Activated naive CD8-positive, alpha-beta T cell treated with anti-CD3 and anti-CD28 coated beads, Interleukin-2, amount 50 U/mL, for 24 hours (primary cell): ENCODE measurements at regions not wholly inside any gene's neighbourhood (a gene's known extent, or its start where the extent isn't known, plus 50 kb on each side); places are given as distances from the start of the nearest gene placed in this dataset.

ENCODE experiments used
- ATAC-seq: fragments of 150-1000 bp; cut with Tn5 transposase; one replicate; pipeline ENCODE4 v1.10.0; 2021
- DNase-seq: peaks from one replicate; pipeline ENCODE4 v3.0.0; 2021
- H3K27ac Mint-ChIP-seq: one replicate; pipeline ENCODE4 v1.8.0; 2021; ENCODE audit warnings: mild to moderate bottlenecking, mixed read lengths
- H3K27me3 Mint-ChIP-seq: one replicate; pipeline ENCODE4 v1.8.0; 2021; ENCODE audit warnings: mixed read lengths
- H3K36me3 Mint-ChIP-seq: one replicate; pipeline ENCODE4 v1.8.0; 2021; ENCODE audit warnings: low read depth, mixed read lengths
- H3K4me1 Mint-ChIP-seq: one replicate; pipeline ENCODE4 v1.8.0; 2021; ENCODE audit warnings: mixed read lengths
- H3K4me3 Mint-ChIP-seq: one replicate; pipeline ENCODE4 v1.8.0; 2021; ENCODE audit warnings: mild to moderate bottlenecking, moderate library complexity, mixed read lengths
- H3K9me3 Mint-ChIP-seq: one replicate; pipeline ENCODE4 v1.8.0; 2021; ENCODE audit warnings: mixed read lengths

DNA sequence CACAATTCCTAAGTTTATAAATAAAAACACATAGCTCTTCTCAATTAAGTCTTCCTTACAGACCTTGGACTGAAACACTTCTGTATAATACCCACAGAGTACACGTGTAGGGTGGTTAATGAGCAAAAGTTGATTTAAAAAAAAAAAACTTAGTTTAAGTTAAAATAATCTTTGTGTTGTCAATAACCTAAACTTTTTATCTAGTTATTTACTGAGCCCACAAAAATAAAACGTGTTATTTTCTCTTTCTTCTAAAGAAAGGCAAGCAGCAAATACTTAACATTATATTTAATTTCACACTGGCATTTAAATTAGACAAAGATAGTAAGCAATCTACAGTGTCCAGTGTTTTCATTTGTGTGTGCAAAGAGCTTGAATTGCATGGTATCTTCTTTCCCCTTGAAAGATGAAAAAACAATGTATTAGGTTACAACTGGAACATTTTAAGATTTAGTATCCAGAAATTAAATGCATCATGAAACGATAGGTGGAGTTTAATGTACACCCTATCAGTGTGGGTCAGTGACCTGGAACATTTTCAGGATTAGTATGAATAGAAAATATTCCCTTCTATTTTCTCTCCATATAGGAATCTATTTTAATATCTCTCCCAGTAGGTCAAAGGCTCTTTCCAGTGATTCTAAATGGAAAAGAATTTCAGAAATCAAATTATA is 1014.8 kb downstream of the NR2F1-AS1 start:
- no peak overlapping the region for H3K27ac Mint-ChIP-seq
- H3K27me3 Mint-ChIP-seq = no peaks in the 10 kb centered on the region
- no peaks in the 10 kb centered on the region for H3K4me1 Mint-ChIP-seq
- DNase-seq (no peak), ATAC-seq (no peak)
- no peaks in the 10 kb centered on the region for H3K36me3 Mint-ChIP-seq
- H3K4me3 Mint-ChIP-seq = no peak overlapping the region
- no peaks in the 10 kb centered on the region for H3K9me3 Mint-ChIP-seq

- no peak for ATAC-seq
- Mint-ChIP-seq H3K27ac (no peak overlapping the region), H3K27me3 (no peaks in the 10 kb centered on the region), H3K9me3 (no peaks in the 10 kb centered on the region), H3K36me3 (no peaks in the 10 kb centered on the region), H3K4me3 (no peak overlapping the region), H3K4me1 (no peaks in the 10 kb centered on the region)
- DNase-seq = no peak
Observed at GRCh38 chr5:92565673-92566072, 1015.3 kb downstream of the NR2F1-AS1 start.

DNA sequence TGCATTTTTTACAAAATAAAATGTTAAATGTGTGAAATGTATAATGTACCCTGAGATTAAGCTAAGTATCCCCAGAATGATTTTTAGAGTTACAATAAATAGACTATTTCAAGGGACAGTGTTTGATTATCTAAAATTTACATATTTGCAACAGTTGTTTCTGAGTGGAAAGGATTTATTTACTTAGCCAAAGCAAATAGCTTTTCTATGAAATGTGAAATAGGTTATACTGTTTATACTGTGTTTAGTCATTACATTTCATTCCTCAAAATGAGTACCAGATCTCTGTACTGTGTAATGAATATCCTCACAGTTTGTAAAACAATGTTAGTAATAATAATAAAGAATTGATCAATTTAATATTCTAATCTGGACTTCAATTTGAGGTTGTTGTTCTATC is 1019.0 kb downstream of the NR2F1-AS1 start:
- no peaks in the 10 kb centered on the region for H3K4me1 Mint-ChIP-seq
- ATAC-seq (no peak), DNase-seq (no peak)
- H3K27ac Mint-ChIP-seq = no peak overlapping the region
- H3K4me3 Mint-ChIP-seq = no peak overlapping the region
- H3K36me3 Mint-ChIP-seq = no peaks in the 10 kb centered on the region
- H3K9me3 Mint-ChIP-seq = no peaks in the 10 kb centered on the region
- H3K27me3 Mint-ChIP-seq = no peaks in the 10 kb centered on the region

- no peaks in the 10 kb centered on the region for H3K36me3 Mint-ChIP-seq
- no peak for ATAC-seq
Observed at GRCh38 chr5:92561411-92561959, 1019.5 kb downstream of the NR2F1-AS1 start.

DNA sequence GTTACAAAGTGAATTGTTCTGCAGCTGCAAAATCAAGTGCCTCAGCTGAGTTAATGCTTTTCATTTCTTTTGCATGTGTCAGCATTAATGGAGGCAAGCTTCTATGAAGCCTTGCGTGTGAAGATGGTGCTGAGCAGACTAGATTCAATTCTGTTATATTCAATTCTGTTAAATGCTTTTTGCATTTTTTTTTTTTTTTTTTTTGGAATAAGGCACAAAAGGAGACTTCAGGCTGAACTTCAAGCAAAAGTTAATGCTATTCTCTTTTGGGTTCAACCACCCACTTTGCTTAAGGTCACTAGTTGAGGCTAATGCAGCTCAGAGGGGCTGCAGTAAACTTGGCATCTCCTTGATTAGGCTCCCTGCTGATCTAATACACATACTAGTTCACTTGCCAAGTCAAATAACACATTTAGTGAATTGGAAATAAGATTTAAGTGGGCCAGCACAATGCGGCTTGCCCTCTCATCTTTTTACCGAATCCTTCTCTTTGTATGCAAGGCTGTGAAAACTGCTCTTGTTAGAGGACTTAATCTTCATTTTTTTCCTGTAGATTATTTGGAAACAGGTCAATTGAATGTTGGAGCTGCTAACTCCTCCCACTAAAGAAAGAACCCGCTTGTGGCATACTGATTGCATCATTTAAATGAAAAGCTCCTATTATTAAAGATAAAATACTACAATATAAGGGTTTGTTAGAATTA is 1020.2 kb downstream of the NR2F1-AS1 start:
- DNase-seq = no peak
- H3K4me1 Mint-ChIP-seq = no peaks in the 10 kb centered on the region
- no peak overlapping the region for H3K27ac Mint-ChIP-seq
- no peaks in the 10 kb centered on the region for H3K36me3 Mint-ChIP-seq
- ATAC-seq = no peak
- no peaks in the 10 kb centered on the region for H3K27me3 Mint-ChIP-seq
- no peak overlapping the region for H3K4me3 Mint-ChIP-seq
- peaks cover 6% of the 10 kb centered on the region for H3K9me3 Mint-ChIP-seq

More at GRCh38 chr5:92561411-92561959, 1019.5 kb downstream of the NR2F1-AS1 start:
- no peak overlapping the region for H3K27ac Mint-ChIP-seq
- peaks cover 4% of the 10 kb centered on the region for H3K9me3 Mint-ChIP-seq
- no peaks in the 10 kb centered on the region for H3K4me1 Mint-ChIP-seq
- no peak for DNase-seq
- H3K27me3 Mint-ChIP-seq = no peaks in the 10 kb centered on the region
- no peak overlapping the region for H3K4me3 Mint-ChIP-seq

DNA sequence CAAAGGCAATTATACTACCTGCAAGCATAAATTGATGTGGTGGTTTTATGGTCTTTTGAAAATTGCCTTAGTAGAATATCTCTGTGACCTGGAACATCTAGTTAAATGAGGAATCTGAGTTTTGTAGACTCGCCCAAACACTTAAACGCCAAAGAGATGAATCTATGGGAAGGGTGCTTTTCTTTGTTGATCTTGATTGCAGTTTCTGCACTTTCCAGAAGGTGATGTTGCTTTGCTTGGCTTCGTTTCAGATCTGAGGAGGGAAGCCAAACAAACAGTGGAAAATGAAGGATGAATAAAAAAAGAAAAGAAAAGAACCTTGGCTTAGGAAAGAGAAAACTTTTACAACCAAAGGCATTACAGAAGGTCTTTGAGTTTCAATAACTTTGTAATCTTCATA is 1021.2 kb downstream of the NR2F1-AS1 start:
- no peaks in the 10 kb centered on the region for H3K36me3 Mint-ChIP-seq
- DNase-seq = no peak
- H3K27me3 Mint-ChIP-seq = no peaks in the 10 kb centered on the region
- no peak for ATAC-seq
- H3K4me3 Mint-ChIP-seq = no peak overlapping the region
- no peak overlapping the region for H3K27ac Mint-ChIP-seq
- peaks cover 6% of the 10 kb centered on the region for H3K9me3 Mint-ChIP-seq
- no peaks in the 10 kb centered on the region for H3K4me1 Mint-ChIP-seq

- Mint-ChIP-seq H3K36me3 (no peaks in the 10 kb centered on the region), H3K4me3 (no peak overlapping the region), H3K4me1 (no peaks in the 10 kb centered on the region), H3K9me3 (peaks cover 6% of the 10 kb centered on the region), H3K27ac (no peak overlapping the region), H3K27me3 (no peaks in the 10 kb centered on the region)
- no peak for DNase-seq
- ATAC-seq = no peak
Observed at GRCh38 chr5:92559331-92559730, 1021.7 kb downstream of the NR2F1-AS1 start.

GRCh38 chr5:92556747-92557146 is 1024.3 kb downstream of the NR2F1-AS1 start:
- Mint-ChIP-seq H3K4me3 (no peak overlapping the region), H3K27ac (no peak overlapping the region), H3K36me3 (no peaks in the 10 kb centered on the region), H3K27me3 (no peaks in the 10 kb centered on the region), H3K4me1 (no peaks in the 10 kb centered on the region), H3K9me3 (peaks cover 6% of the 10 kb centered on the region)
- DNase-seq = no peak
- no peak for ATAC-seq

GRCh38 chr5:92554447-92555085 is 1026.5 kb downstream of the NR2F1-AS1 start:
- no peak overlapping the region for H3K4me3 Mint-ChIP-seq
- no peaks in the 10 kb centered on the region for H3K4me1 Mint-ChIP-seq
- H3K27ac Mint-ChIP-seq = no peak overlapping the region
- H3K27me3 Mint-ChIP-seq = no peaks in the 10 kb centered on the region
- ATAC-seq (no peak), DNase-seq (no peak)
- peaks cover 6% of the 10 kb centered on the region for H3K9me3 Mint-ChIP-seq
- no peaks in the 10 kb centered on the region for H3K36me3 Mint-ChIP-seq

- Mint-ChIP-seq H3K9me3 (peaks cover 6% of the 10 kb centered on the region), H3K4me1 (no peaks in the 10 kb centered on the region), H3K27ac (no peak overlapping the region), H3K4me3 (no peak overlapping the region), H3K27me3 (no peaks in the 10 kb centered on the region), H3K36me3 (no peaks in the 10 kb centered on the region)
- ATAC-seq (no peak), DNase-seq (no peak)
Observed at GRCh38 chr5:92553326-92553725, 1027.7 kb downstream of the NR2F1-AS1 start.

DNA sequence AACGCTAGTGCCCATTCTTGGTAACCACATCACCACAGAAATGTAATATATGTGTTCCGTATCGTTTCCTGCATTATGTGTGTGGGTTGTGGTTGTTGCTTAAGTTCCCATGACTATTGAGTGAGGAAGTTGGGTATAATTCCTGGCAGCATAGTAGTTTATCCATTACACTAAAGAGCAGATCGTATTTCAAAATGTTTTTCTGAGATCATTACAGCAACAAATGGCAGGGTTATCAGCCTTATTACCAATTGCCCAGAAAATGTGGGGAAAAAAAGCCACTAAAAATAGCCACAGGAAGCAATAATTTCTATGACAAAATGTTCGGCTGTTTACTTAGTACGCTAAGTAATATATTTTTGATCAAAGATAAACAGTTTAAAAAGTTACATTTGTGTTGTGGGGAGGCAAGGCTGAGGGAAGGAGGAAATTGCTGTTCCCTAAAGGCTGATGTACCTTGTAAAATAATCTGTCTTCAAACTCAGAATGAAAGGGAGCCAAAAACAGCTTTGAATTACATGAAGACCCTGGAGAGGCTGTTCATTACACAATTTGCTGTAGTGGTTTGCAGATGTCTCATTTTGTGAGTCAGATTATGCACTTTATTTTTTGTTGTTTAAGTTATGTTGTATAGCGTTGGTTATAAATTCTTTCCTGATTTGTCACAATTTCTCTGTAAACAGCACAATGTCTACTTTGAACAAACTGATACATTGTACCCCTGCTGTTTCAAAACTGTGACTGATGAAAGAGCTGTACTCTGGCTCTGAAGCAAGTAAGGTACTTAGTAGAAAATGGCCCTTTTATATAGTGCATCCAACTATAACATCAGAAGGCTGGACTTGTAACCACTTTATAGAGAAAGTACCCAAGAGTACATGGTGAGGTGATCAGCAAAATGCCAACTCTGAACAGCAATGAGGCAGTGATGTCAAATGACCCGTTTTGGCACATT is 1028.5 kb downstream of the NR2F1-AS1 start:
- H3K36me3 Mint-ChIP-seq = no peaks in the 10 kb centered on the region
- no peak for ATAC-seq
- no peak for DNase-seq
- no peak overlapping the region for H3K27ac Mint-ChIP-seq
- peaks cover 6% of the 10 kb centered on the region for H3K9me3 Mint-ChIP-seq
- no peaks in the 10 kb centered on the region for H3K4me1 Mint-ChIP-seq
- no peak overlapping the region for H3K4me3 Mint-ChIP-seq
- H3K27me3 Mint-ChIP-seq = no peaks in the 10 kb centered on the region

DNA sequence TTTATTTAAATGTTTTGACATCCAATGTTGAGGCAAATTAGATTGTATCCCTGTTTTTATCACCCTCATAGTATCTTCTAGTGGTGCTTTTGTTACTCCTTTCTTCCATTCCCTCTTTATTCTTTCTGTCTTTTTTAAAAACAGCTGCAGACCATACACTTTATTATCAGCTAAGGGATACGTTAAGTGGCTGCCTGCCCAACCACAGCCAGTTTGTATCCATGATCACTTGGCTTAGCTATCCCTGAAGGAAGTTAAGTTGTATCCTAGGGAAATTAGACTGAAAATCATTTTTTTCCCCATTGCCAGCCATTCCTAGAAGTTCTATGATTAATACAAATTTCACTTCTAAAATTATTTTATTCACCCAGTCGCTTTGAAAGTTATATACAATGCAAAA is 1032.7 kb downstream of the NR2F1-AS1 start:
- DNase-seq = no peak
- Mint-ChIP-seq H3K4me3 (no peak overlapping the region), H3K27ac (no peak overlapping the region), H3K4me1 (no peaks in the 10 kb centered on the region), H3K36me3 (no peaks in the 10 kb centered on the region), H3K9me3 (no peaks in the 10 kb centered on the region), H3K27me3 (no peaks in the 10 kb centered on the region)
- ATAC-seq = no peak

- ATAC-seq = no peak
- no peak overlapping the region for H3K27ac Mint-ChIP-seq
- no peak for DNase-seq
- H3K36me3 Mint-ChIP-seq = no peaks in the 10 kb centered on the region
- no peaks in the 10 kb centered on the region for H3K4me1 Mint-ChIP-seq
- no peaks in the 10 kb centered on the region for H3K27me3 Mint-ChIP-seq
- peaks cover 13% of the 10 kb centered on the region for H3K9me3 Mint-ChIP-seq
- no peak overlapping the region for H3K4me3 Mint-ChIP-seq
Observed at GRCh38 chr5:92544596-92544995, 1036.4 kb downstream of the NR2F1-AS1 start.

DNA sequence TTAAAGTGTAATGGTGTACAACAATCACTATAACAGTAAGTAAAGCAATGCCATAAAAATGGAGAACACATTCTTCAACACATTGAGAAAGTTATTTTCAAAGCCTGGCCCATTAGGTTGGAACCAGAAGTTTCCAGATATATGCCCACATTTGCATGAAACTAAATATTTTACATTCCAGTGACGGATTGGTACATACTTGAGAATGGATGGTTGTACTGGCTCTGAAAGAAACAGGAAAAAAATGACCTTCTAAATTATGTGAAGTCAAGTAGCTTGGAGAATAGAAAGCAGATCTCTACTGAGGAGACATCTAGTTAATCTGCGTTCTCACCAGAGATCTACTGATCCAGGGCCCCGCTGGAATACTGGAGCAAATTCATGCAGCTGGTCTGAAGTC is 1037.0 kb downstream of the NR2F1-AS1 start:
- no peaks in the 10 kb centered on the region for H3K27me3 Mint-ChIP-seq
- no peaks in the 10 kb centered on the region for H3K36me3 Mint-ChIP-seq
- ATAC-seq (no peak), DNase-seq (no peak)
- no peaks in the 10 kb centered on the region for H3K4me1 Mint-ChIP-seq
- peaks cover 13% of the 10 kb centered on the region for H3K9me3 Mint-ChIP-seq
- no peak overlapping the region for H3K4me3 Mint-ChIP-seq
- H3K27ac Mint-ChIP-seq = no peak overlapping the region
